ENCODE measurements at regions not wholly inside any gene's neighbourhood (a gene's known extent, or its start where the extent isn't known, plus 50 kb on each side); places are given as distances from the start of the nearest gene placed in this dataset.

DNA sequence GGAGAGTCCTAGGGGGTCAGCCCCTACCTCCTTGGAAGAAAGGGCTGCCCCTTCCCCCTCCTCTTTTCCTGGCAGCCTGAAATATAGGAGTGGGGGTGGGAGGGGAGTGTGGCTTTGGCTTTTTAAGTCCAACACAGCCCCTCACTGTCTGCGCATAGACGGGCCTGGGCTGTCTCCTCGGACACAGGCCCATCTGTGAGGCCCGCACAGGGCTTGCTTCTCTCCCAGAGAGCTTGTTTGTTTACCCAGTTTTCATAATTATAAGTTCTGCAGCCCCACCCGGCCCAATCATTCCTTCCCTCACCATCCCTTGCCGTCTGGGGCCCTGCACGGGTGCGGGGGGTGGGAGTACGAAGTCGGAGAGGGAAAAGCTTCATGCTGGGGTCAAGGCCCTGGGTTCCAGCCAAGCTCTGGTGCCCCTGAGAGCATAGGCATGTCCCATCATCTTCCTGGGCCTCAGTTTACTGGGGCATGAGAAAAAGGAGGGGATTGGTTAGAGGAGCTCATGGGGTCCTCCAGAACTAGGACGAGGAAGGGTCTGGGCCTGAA lies 54.0 kb upstream of the STXBP1 start:
- TF ChIP-seq, protein P1, sequence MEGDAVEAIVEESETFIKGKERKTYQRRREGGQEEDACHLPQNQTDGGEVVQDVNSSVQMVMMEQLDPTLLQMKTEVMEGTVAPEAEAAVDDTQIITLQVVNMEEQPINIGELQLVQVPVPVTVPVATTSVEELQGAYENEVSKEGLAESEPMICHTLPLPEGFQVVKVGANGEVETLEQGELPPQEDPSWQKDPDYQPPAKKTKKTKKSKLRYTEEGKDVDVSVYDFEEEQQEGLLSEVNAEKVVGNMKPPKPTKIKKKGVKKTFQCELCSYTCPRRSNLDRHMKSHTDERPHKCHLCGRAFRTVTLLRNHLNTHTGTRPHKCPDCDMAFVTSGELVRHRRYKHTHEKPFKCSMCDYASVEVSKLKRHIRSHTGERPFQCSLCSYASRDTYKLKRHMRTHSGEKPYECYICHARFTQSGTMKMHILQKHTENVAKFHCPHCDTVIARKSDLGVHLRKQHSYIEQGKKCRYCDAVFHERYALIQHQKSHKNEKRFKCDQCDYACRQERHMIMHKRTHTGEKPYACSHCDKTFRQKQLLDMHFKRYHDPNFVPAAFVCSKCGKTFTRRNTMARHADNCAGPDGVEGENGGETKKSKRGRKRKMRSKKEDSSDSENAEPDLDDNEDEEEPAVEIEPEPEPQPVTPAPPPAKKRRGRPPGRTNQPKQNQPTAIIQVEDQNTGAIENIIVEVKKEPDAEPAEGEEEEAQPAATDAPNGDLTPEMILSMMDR (IDR thresholded peaks at IDR 0.05; ENCODE audit: extremely low read depth in 1 of 2, insufficient read depth in 1 of 2, low read depth in 1 of 2, low read length in 2 of 2): no peak
- TF ChIP-seq EZH2 (IDR thresholded peaks at IDR 0.05; ENCODE audit: borderline replicate concordance, low read depth, low read length, severe bottlenecking) (no peak), POLR2A (IDR thresholded peaks at IDR 0.05; ENCODE audit: low read depth, low read length) (no peak)

All from endothelial cell of umbilical vein (primary cell).